ENCODE measurements at regions not wholly inside any gene's neighbourhood (a gene's known extent, or its start where the extent isn't known, plus 50 kb on each side); places are given as distances from the start of the nearest gene placed in this dataset.

- TF ChIP-seq CTCF (tag by site-specific recombination; IDR thresholded peaks at IDR 0.05): no peak
- no peak for TF ChIP-seq ZNF76 (tag by site-specific recombination; IDR thresholded peaks at IDR 0.05; ENCODE audit: borderline replicate concordance, low read depth)
- TF ChIP-seq ZNF214 (tag by site-specific recombination; IDR thresholded peaks at IDR 0.05; ENCODE audit: borderline replicate concordance): no peak
- TF ChIP-seq ZBTB21 (tag by site-specific recombination; IDR thresholded peaks at IDR 0.05): no peak
- no peak for TF ChIP-seq KLF10 (tag by site-specific recombination; IDR thresholded peaks at IDR 0.05)
These were observed 55.6 kb upstream of the DLX6 start for GRCh38 chr7:96949766-96950165.
